ENCODE measurements at regions not wholly inside any gene's neighbourhood (a gene's known extent, or its start where the extent isn't known, plus 50 kb on each side); places are given as distances from the start of the nearest gene placed in this dataset.

GRCh38 chr18:27661320-27662018, 476.4 kb upstream of the CHST9 start:
- no peak for DNase-seq (ENCODE audit: low read depth in 1 of 2, low spot score in 1 of 2)
- Histone ChIP-seq H3K4me3 (replicated peaks; ENCODE audit: insufficient read depth, low read length) (no peak overlapping the region), H3K27me3 (ENCODE audit: insufficient read depth, poor library complexity, severe bottlenecking) (no peaks in the 10 kb centered on the region), H3K27ac (replicated peaks) (no peak overlapping the region)
- TF ChIP-seq GABPA (IDR thresholded peaks at IDR 0.05; ENCODE audit: low read depth), result no peak
- no peak for TF ChIP-seq CTCF (IDR thresholded peaks at IDR 0.05; ENCODE audit: insufficient read depth, low read length)
- no peak for TF ChIP-seq POLR2AphosphoS5 (IDR thresholded peaks at IDR 0.05; ENCODE audit: low read depth)
- no peak for TF ChIP-seq REST (IDR thresholded peaks at IDR 0.05; ENCODE audit: insufficient replicate concordance, low read depth)
- TF ChIP-seq SPI1 (IDR thresholded peaks at IDR 0.05; ENCODE audit: borderline replicate concordance, low read depth), result no peak

GRCh38 chr18:27656905-27657304, 471.8 kb upstream of the CHST9 start:
- no peak for TF ChIP-seq POLR2AphosphoS5 (IDR thresholded peaks at IDR 0.05; ENCODE audit: low read depth)
- TF ChIP-seq GABPA (IDR thresholded peaks at IDR 0.05; ENCODE audit: low read depth), result no peak
- no peak for TF ChIP-seq CTCF (IDR thresholded peaks at IDR 0.05; ENCODE audit: insufficient read depth, low read length)
- no peak for TF ChIP-seq SPI1 (IDR thresholded peaks at IDR 0.05; ENCODE audit: borderline replicate concordance, low read depth)
- no peak for TF ChIP-seq REST (IDR thresholded peaks at IDR 0.05; ENCODE audit: insufficient replicate concordance, low read depth)
- no peak overlapping the region for H3K4me3 ChIP-seq (replicated peaks; ENCODE audit: insufficient read depth, low read length)
- no peak for DNase-seq (ENCODE audit: low read depth in 1 of 2, low spot score in 1 of 2)
- H3K27ac ChIP-seq (replicated peaks), result no peak overlapping the region
- H3K27me3 ChIP-seq (ENCODE audit: insufficient read depth, poor library complexity, severe bottlenecking), result no peaks in the 10 kb centered on the region

- H3K27ac ChIP-seq (replicated peaks), result no peak overlapping the region
- H3K4me3 ChIP-seq (replicated peaks; ENCODE audit: insufficient read depth, low read length), result no peak overlapping the region
- DNase-seq (ENCODE audit: low read depth in 1 of 2, low spot score in 1 of 2), result no peak
- TF ChIP-seq SPI1 (IDR thresholded peaks at IDR 0.05; ENCODE audit: borderline replicate concordance, low read depth) (no peak), POLR2AphosphoS5 (IDR thresholded peaks at IDR 0.05; ENCODE audit: low read depth) (no peak), REST (IDR thresholded peaks at IDR 0.05; ENCODE audit: insufficient replicate concordance, low read depth) (no peak), GABPA (IDR thresholded peaks at IDR 0.05; ENCODE audit: low read depth) (no peak), CTCF (IDR thresholded peaks at IDR 0.05; ENCODE audit: insufficient read depth, low read length) (no peak)
- no peaks in the 10 kb centered on the region for H3K27me3 ChIP-seq (ENCODE audit: insufficient read depth, poor library complexity, severe bottlenecking)
These were observed 471.2 kb upstream of the CHST9 start for GRCh38 chr18:27656167-27656778.

Measured in HL-60 (cell line).